CD14-positive monocyte (primary cell): ENCODE measurements at regions not wholly inside any gene's neighbourhood (a gene's known extent, or its start where the extent isn't known, plus 50 kb on each side); places are given as distances from the start of the nearest gene placed in this dataset.

ENCODE experiments used
- DNase-seq, 3 donors: peaks; one replicate each; pipeline ENCODE4 v3.0.0-alpha.2; 2011 to 2022
- H2AFZ ChIP-seq: 2 replicates; pipeline ENCODE4 v1.6.0; 2012; ENCODE audit warnings: mild to moderate bottlenecking, low read depth, low read length, inconsistent platforms; ENCODE audit not compliant: insufficient read depth, poor library complexity, severe bottlenecking
- H3K27ac ChIP-seq, 2 donors: 1 replicate in 1 of 2; 2 replicates in 1 of 2; pipeline ENCODE4 v1.5.1; 2012 to 2013; ENCODE audit warnings: low read length in 2 of 2, control low read depth in 1 of 2, inconsistent platforms in 1 of 2, low read depth in 1 of 2, mild to moderate bottlenecking in 1 of 2
- H3K27me3 ChIP-seq, 2 donors: one replicate each; pipeline versions ENCODE4 v1.6.0 to v1.6.1; 2011 to 2013; ENCODE audit warnings: low read length in 2 of 2; ENCODE audit not compliant: control insufficient read depth in 2 of 2, insufficient read depth in 2 of 2
- H3K36me3 ChIP-seq, 2 donors: replicated peaks in 1 of 2; 1 replicate in 1 of 2; 2 replicates in 1 of 2; pipeline versions ENCODE4 v1.5.1 to v1.6.1; 2012 to 2013; ENCODE audit warnings: low read length in 2 of 2, control low read depth in 1 of 2, inconsistent platforms in 1 of 2, mild to moderate bottlenecking in 1 of 2; ENCODE audit not compliant: insufficient read depth in 2 of 2, control insufficient read depth in 1 of 2
- H3K4me1 ChIP-seq, 2 donors: 1 replicate in 1 of 2; 2 replicates in 1 of 2; pipeline versions ENCODE4 v1.5.1 to v1.6.1; 2012 to 2013; ENCODE audit warnings: low read length in 2 of 2, control low read depth in 1 of 2, inconsistent platforms in 1 of 2, mild to moderate bottlenecking in 1 of 2, moderate library complexity in 1 of 2; ENCODE audit not compliant: insufficient read depth in 2 of 2, control insufficient read depth in 1 of 2
- H3K4me2 ChIP-seq: replicated peaks from 2 replicates; pipeline ENCODE3; 2012; ENCODE audit warnings: low read length, moderate library complexity, mild to moderate bottlenecking; ENCODE audit not compliant: poor library complexity, severe bottlenecking; ENCODE audit errors: extremely low read depth
- H3K4me3 ChIP-seq, 3 experiments: fragments of 200-600 bp in 1 of 3; sonication (generic) in 1 of 3; replicated peaks in 1 of 3; 1 replicate in 2 of 3; 2 replicates in 1 of 3; pipeline ENCODE4 v1.5.1; 2011 to 2013; ENCODE audit warnings: low read length in 3 of 3, mild to moderate bottlenecking in 3 of 3, control low read depth in 2 of 3, low read depth in 2 of 3, inconsistent platforms in 1 of 3, moderate library complexity in 1 of 3
- H3K79me2 ChIP-seq: 2 replicates; pipeline ENCODE4 v1.6.0; 2012; ENCODE audit warnings: mild to moderate bottlenecking, control low read depth, inconsistent platforms, low read length, moderate library complexity; ENCODE audit not compliant: insufficient read depth
- H3K9ac ChIP-seq: 2 replicates; pipeline ENCODE4 v1.6.0; 2017; ENCODE audit warnings: low read length, mild to moderate bottlenecking; ENCODE audit not compliant: insufficient read depth, poor library complexity, severe bottlenecking
- H3K9me3 ChIP-seq, 2 donors: replicated peaks in 1 of 2; 1 replicate in 1 of 2; 2 replicates in 1 of 2; pipeline versions ENCODE4 v1.5.1 to v1.6.1; 2012 to 2013; ENCODE audit warnings: low read length in 2 of 2, control low read depth in 1 of 2; ENCODE audit not compliant: control insufficient read depth in 1 of 2, insufficient read depth in 1 of 2
- H4K20me1 ChIP-seq: 2 replicates; pipeline ENCODE4 v1.6.0; 2012; ENCODE audit warnings: mild to moderate bottlenecking, low read length, control low read depth, moderate library complexity; ENCODE audit not compliant: insufficient read depth
- H3K27ac Mint-ChIP-seq, 7 donors: one replicate each; pipeline ENCODE4 v1.8.0; 2020; ENCODE audit warnings: mild to moderate bottlenecking in 7 of 7, mixed read lengths in 7 of 7, moderate library complexity in 6 of 7, inconsistent platforms in 2 of 7
- H3K27me3 Mint-ChIP-seq, 3 donors: one replicate each; pipeline ENCODE4 v1.8.0; 2021 to 2022; ENCODE audit warnings: low read depth in 3 of 3, mild to moderate bottlenecking in 3 of 3, mixed read lengths in 3 of 3, moderate library complexity in 3 of 3, inconsistent platforms in 1 of 3
- H3K36me3 Mint-ChIP-seq, 2 donors: one replicate each; pipeline ENCODE4 v1.8.0; 2020; ENCODE audit warnings: mixed read lengths in 2 of 2, inconsistent platforms in 1 of 2, mild to moderate bottlenecking in 1 of 2
- H3K4me1 Mint-ChIP-seq: one replicate; pipeline ENCODE4 v1.8.0; 2020; ENCODE audit warnings: mild to moderate bottlenecking, mixed read lengths
- H3K4me3 Mint-ChIP-seq, 2 donors: one replicate each; pipeline ENCODE4 v1.8.0; 2020; ENCODE audit warnings: mild to moderate bottlenecking in 2 of 2, mixed read lengths in 2 of 2, moderate library complexity in 1 of 2
- H3K9me3 Mint-ChIP-seq, 7 donors: one replicate each; pipeline ENCODE4 v1.8.0; 2020 to 2022; ENCODE audit warnings: mixed read lengths in 7 of 7, mild to moderate bottlenecking in 6 of 7, moderate library complexity in 6 of 7, inconsistent platforms in 2 of 7
- WGBS: methylation state at CpG from one replicate; pipeline ENCODE4 v1.1.5; 2013; ENCODE audit warnings: missing lambda C conversion rate; ENCODE audit not compliant: insufficient coverage; 5-methylcytosine and 5-hydroxymethylcytosine counted together
- intact Hi-C, 2 donors: fragments of 100-400 bp; cut with micrococcal nuclease; formaldehyde crosslinking; loops; one replicate each; pipeline versions ENCODE4 v1.15.0 to v1.15.1; 2023
- TF ChIP-seq, protein P1 (sequence below): fragments of 200-600 bp; IDR thresholded peaks from one replicate; pipeline ENCODE4 v1.8.0; 2022; ENCODE audit warnings: antibody characterized with exemption, mild to moderate bottlenecking

DNA sequence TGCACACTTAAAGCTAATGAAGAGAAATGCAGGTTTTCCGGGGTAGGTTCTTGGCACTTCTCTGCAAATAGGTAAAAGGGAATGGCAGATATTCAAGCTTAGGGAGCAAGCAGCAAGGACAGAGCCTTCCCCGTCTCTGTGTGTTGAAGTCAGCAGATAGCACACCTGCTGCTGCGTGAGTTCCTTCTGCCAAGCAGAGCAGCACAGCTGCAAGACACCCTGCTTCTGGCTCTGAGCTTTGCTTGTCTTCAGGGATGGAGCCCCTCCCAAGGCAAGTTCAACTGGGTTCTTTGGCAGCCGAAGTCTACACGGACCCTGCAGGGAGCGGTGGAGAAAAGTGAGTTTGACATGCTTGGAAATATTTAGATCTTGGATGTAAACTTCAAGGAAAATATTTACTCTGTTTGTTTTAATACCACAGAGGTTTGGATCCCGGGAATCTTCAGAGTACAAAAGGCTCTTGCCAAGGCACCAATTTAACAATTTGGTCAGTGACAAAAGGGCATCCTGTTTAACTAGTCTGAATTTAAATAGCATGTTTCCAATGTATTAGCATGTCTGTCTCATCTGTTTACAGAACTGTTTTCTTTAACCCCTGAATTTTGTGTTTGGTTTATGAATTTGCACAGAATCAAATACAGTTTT is 113.4 kb upstream of the KCNJ16 start:
- Histone ChIP-seq H4K20me1 (no peaks in the 10 kb centered on the region), H3K4me2 (no peak overlapping the region), H3K4me3 (no peak overlapping the region), H3K36me3 (no peaks in the 10 kb centered on the region), H3K79me2 (no peaks in the 10 kb centered on the region), H3K4me1 (no peaks in the 10 kb centered on the region), H2AFZ (no peak overlapping the region), H3K9ac (no peak overlapping the region), H3K27me3 (no peaks in the 10 kb centered on the region), H3K9me3 (no peaks in the 10 kb centered on the region), H3K27ac (no peak overlapping the region)
- H3K27me3 Mint-ChIP-seq, result peaks cover 0 to 1% (median 0%) of the 10 kb centered on the region in 3 donors
- TF ChIP-seq, protein P1, sequence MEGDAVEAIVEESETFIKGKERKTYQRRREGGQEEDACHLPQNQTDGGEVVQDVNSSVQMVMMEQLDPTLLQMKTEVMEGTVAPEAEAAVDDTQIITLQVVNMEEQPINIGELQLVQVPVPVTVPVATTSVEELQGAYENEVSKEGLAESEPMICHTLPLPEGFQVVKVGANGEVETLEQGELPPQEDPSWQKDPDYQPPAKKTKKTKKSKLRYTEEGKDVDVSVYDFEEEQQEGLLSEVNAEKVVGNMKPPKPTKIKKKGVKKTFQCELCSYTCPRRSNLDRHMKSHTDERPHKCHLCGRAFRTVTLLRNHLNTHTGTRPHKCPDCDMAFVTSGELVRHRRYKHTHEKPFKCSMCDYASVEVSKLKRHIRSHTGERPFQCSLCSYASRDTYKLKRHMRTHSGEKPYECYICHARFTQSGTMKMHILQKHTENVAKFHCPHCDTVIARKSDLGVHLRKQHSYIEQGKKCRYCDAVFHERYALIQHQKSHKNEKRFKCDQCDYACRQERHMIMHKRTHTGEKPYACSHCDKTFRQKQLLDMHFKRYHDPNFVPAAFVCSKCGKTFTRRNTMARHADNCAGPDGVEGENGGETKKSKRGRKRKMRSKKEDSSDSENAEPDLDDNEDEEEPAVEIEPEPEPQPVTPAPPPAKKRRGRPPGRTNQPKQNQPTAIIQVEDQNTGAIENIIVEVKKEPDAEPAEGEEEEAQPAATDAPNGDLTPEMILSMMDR, result no peak
- WGBS, result 91% methylated on average over 6 of the region's 7 CpGs
- intact Hi-C loops, result no loop called here
- no peaks in the 10 kb centered on the region for H3K36me3 Mint-ChIP-seq
- no peak overlapping the region for H3K4me3 Mint-ChIP-seq
- H3K4me1 Mint-ChIP-seq, result no peaks in the 10 kb centered on the region
- no peak for DNase-seq
- peak overlapping the region in 1 of 7 donors; percentile 39 for H3K27ac Mint-ChIP-seq
- H3K9me3 Mint-ChIP-seq, result peaks cover 2 to 9% (median 5%) of the 10 kb centered on the region in 7 donors

DNA sequence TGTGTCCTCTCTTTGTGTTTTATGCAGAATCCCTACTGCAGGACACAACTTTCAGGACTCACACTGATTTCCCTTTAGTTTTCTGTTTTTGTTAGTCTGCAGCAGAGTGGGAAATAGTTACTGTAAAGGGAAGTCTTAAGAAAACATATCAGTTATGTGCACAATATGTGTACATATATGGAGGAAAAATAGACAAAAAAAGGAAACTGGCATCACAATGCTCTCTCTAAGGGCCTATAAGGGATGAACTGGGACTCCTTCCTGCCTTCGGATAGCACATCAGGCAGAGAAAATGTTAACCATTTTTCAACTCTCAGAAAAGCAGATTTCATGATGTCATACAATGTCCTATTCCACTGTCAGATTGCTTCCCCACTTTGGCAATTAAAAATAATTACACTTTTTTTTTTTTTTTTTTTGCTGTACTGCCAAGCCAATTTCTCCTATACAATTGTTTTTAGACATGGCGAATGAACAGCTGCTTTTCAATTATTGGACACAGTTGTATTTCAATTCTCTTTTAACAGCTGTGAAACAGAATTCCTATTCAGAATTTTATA is 112.5 kb upstream of the KCNJ16 start:
- no peak overlapping the region for H2AFZ ChIP-seq
- no peaks in the 10 kb centered on the region for H3K27me3 ChIP-seq
- H3K4me2 ChIP-seq, result no peak overlapping the region
- no peak overlapping the region for H3K9ac ChIP-seq
- 67% methylated on average over 1 of the region's 2 CpGs for whole genome bisulfite sequencing
- no peaks in the 10 kb centered on the region for H3K4me1 ChIP-seq
- H3K27ac ChIP-seq, result no peak overlapping the region
- H3K4me1 Mint-ChIP-seq, result no peaks in the 10 kb centered on the region
- no peaks in the 10 kb centered on the region for H3K79me2 ChIP-seq
- no peaks in the 10 kb centered on the region for H3K36me3 ChIP-seq
- no peaks in the 10 kb centered on the region for H4K20me1 ChIP-seq
- TF ChIP-seq, protein P1, result no peak
- no peak for DNase-seq
- H3K4me3 ChIP-seq, result no peak overlapping the region
- no peaks in the 10 kb centered on the region for H3K36me3 Mint-ChIP-seq
- no peak overlapping the region for H3K27ac Mint-ChIP-seq
- H3K9me3 Mint-ChIP-seq, result peaks cover 2 to 16% (median 5%) of the 10 kb centered on the region in 7 donors
- no peaks in the 10 kb centered on the region for H3K9me3 ChIP-seq
- no peaks in the 10 kb centered on the region for H3K27me3 Mint-ChIP-seq
- no peak overlapping the region for H3K4me3 Mint-ChIP-seq
- intact Hi-C loops, result no loop called here
